Jurkat, Clone E6-1 (cell line): ENCODE measurements at regions not wholly inside any gene's neighbourhood (a gene's known extent, or its start where the extent isn't known, plus 50 kb on each side); places are given as distances from the start of the nearest gene placed in this dataset.

Experiments
- DNase-seq: peaks from one replicate; pipeline ENCODE4 v3.0.0-alpha.2; 2011; ENCODE audit warnings: low read depth, low spot score
- H3K4me3 ChIP-seq: 2 replicates; pipeline ENCODE4 v1.5.1; 2011; ENCODE audit warnings: mild to moderate bottlenecking, low read length, control low read depth, moderate library complexity

- no peak overlapping the region for H3K4me3 ChIP-seq
- no peak for DNase-seq
Observed at GRCh38 chr15:96073908-96074307, 256.6 kb upstream of the NR2F2 start.

- no peak for DNase-seq
- H3K4me3 ChIP-seq = no peak overlapping the region
Observed at GRCh38 chr15:96075895-96076294, 254.6 kb upstream of the NR2F2 start.

GRCh38 chr15:96076350-96076749, 254.2 kb upstream of the NR2F2 start:
- H3K4me3 ChIP-seq = no peak overlapping the region
- DNase-seq = no peak

GRCh38 chr15:96079041-96079440, 251.5 kb upstream of the NR2F2 start:
- DNase-seq = no peak
- no peak overlapping the region for H3K4me3 ChIP-seq

GRCh38 chr15:96079882-96080281, 250.6 kb upstream of the NR2F2 start:
- no peak for DNase-seq
- H3K4me3 ChIP-seq = no peak overlapping the region

- no peak overlapping the region for H3K4me3 ChIP-seq
- DNase-seq = no peak
Observed at GRCh38 chr15:96086164-96086563, 244.3 kb upstream of the NR2F2 start.

- H3K4me3 ChIP-seq = no peak overlapping the region
- no peak for DNase-seq
Observed at GRCh38 chr15:96087180-96087884, 243.2 kb upstream of the NR2F2 start.

GRCh38 chr15:96088650-96089049, 241.8 kb upstream of the NR2F2 start:
- no peak overlapping the region for H3K4me3 ChIP-seq
- no peak for DNase-seq

- no peak for DNase-seq
- H3K4me3 ChIP-seq = no peak overlapping the region
Observed at GRCh38 chr15:96089405-96090058, 241.0 kb upstream of the NR2F2 start.

- no peak for DNase-seq
- H3K4me3 ChIP-seq = no peak overlapping the region
Observed at GRCh38 chr15:96092186-96092585, 238.3 kb upstream of the NR2F2 start.

GRCh38 chr15:96093063-96093462, 237.4 kb upstream of the NR2F2 start:
- no peak for DNase-seq
- H3K4me3 ChIP-seq = no peak overlapping the region

GRCh38 chr15:96097661-96098060, 232.8 kb upstream of the NR2F2 start:
- no peak for DNase-seq
- H3K4me3 ChIP-seq = no peak overlapping the region

- no peak overlapping the region for H3K4me3 ChIP-seq
- no peak for DNase-seq
Observed at GRCh38 chr15:96102631-96103030, 227.9 kb upstream of the NR2F2 start.

- H3K4me3 ChIP-seq = no peak overlapping the region
- DNase-seq = no peak
Observed at GRCh38 chr15:96106181-96106580, 224.3 kb upstream of the NR2F2 start.

- no peak for DNase-seq
- no peak overlapping the region for H3K4me3 ChIP-seq
Observed at GRCh38 chr15:96106628-96107027, 223.9 kb upstream of the NR2F2 start.

GRCh38 chr15:96107916-96108315, 222.6 kb upstream of the NR2F2 start:
- no peak for DNase-seq
- H3K4me3 ChIP-seq = no peak overlapping the region

- no peak for DNase-seq
- H3K4me3 ChIP-seq = no peak overlapping the region
Observed at GRCh38 chr15:96108405-96108804, 222.1 kb upstream of the NR2F2 start.

GRCh38 chr15:96109820-96110219, 220.7 kb upstream of the NR2F2 start:
- DNase-seq = no peak

GRCh38 chr15:96112018-96112417, 218.5 kb upstream of the NR2F2 start:
- DNase-seq = no peak
- no peak overlapping the region for H3K4me3 ChIP-seq

More at GRCh38 chr15:96109820-96110219, 220.7 kb upstream of the NR2F2 start:
- no peak overlapping the region for H3K4me3 ChIP-seq

- H3K4me3 ChIP-seq = no peak overlapping the region
- DNase-seq = no peak
Observed at GRCh38 chr15:96115642-96116041, 214.9 kb upstream of the NR2F2 start.

GRCh38 chr15:96117270-96117669, 213.2 kb upstream of the NR2F2 start:
- no peak for DNase-seq
- H3K4me3 ChIP-seq = no peak overlapping the region
